H1 (cell line): ENCODE measurements at regions not wholly inside any gene's neighbourhood (a gene's known extent, or its start where the extent isn't known, plus 50 kb on each side); places are given as distances from the start of the nearest gene placed in this dataset.
A peak's percentile ranks its signal among the peaks of the same experiment; 100 is the strongest.

Experiments
- CTCF ChIA-PET: fragments of 300-600 bp; sonication (Branson Sonifier 250); formaldehyde crosslinking; loops from one replicate; lab custom pipeline; 2021; ENCODE audit not compliant: partially characterized antibody; lab: Charles Lee
- POLR2A ChIA-PET: fragments of 300-600 bp; sonication (Branson Sonifier 250); formaldehyde crosslinking; loops from one replicate; lab custom pipeline; 2021; ENCODE audit warnings: inconsistent platforms; ENCODE audit not compliant: partially characterized antibody; lab: Charles Lee
- DNase-seq, 2 experiments: peaks; one replicate each; pipeline versions ENCODE4 v3.0.0 to v3.0.0-alpha.2; 2010 to 2022; ENCODE audit warnings: low spot score in 2 of 2, low read depth in 1 of 2, mixed read lengths in 1 of 2
- FAIRE-seq: peaks from 2 replicates; lab custom pipeline; 2011; peaks lifted over from hg19 to GRCh38; lab: Jason Lieb, UNC
- H2AFZ ChIP-seq: 2 replicates; pipeline ENCODE4 v1.8.1; 2012; ENCODE audit warnings: low read length, inconsistent platforms
- H2AK5ac ChIP-seq: 2 replicates; pipeline ENCODE4 v1.6.1; 2013; ENCODE audit warnings: low read depth, low read length
- H2BK120ac ChIP-seq: replicated peaks from 2 replicates; pipeline ENCODE3; 2013; ENCODE audit warnings: low read depth, low read length, inconsistent platforms
- H2BK12ac ChIP-seq: 2 replicates; pipeline ENCODE4 v1.6.1; 2013; ENCODE audit warnings: low read depth, low read length
- H2BK15ac ChIP-seq: 2 replicates; pipeline ENCODE4 v1.6.1; 2013; ENCODE audit warnings: low read length
- H2BK20ac ChIP-seq: 2 replicates; pipeline ENCODE4 v1.6.1; 2013; ENCODE audit warnings: low read length
- H2BK5ac ChIP-seq: 2 replicates; pipeline ENCODE4 v1.6.1; 2013; ENCODE audit warnings: low read depth, low read length
- H3K14ac ChIP-seq: 2 replicates; pipeline ENCODE4 v1.6.1; 2013; ENCODE audit warnings: inconsistent platforms; ENCODE audit not compliant: insufficient read length
- H3K18ac ChIP-seq: 2 replicates; pipeline ENCODE4 v1.6.1; 2013; ENCODE audit warnings: low read length; ENCODE audit errors: extremely low read depth
- H3K23ac ChIP-seq: 2 replicates; pipeline ENCODE4 v1.6.1; 2013; ENCODE audit warnings: inconsistent platforms; ENCODE audit not compliant: insufficient read length
- H3K23me2 ChIP-seq: 2 replicates; pipeline ENCODE4 v1.6.1; 2013; ENCODE audit warnings: low read depth, low read length
- H3K27ac ChIP-seq: 2 replicates; pipeline ENCODE4 v1.6.1; 2011; ENCODE audit warnings: low read depth, low read length, inconsistent platforms
- H3K27me3 ChIP-seq, 4 experiments: replicated peaks in 1 of 4; 1 replicate in 1 of 4; 2 replicates in 3 of 4; pipeline versions ENCODE4 v1.6.1 to v1.8.1; 2011 to 2013; ENCODE audit warnings: low read length in 3 of 4, mild to moderate bottlenecking in 3 of 4, inconsistent platforms in 2 of 4, mixed read lengths in 2 of 4, moderate library complexity in 1 of 4; ENCODE audit not compliant: control insufficient read depth in 3 of 4, insufficient read depth in 3 of 4; ENCODE audit errors: extremely low read depth in 1 of 4
- H3K36me3 ChIP-seq, 4 experiments: 2 replicates each; pipeline versions ENCODE4 v1.6.1 to v1.8.1; 2011 to 2013; ENCODE audit warnings: mild to moderate bottlenecking in 4 of 4, low read length in 3 of 4, moderate library complexity in 2 of 4, control low read depth in 1 of 4, inconsistent platforms in 1 of 4; ENCODE audit not compliant: insufficient read depth in 4 of 4, control insufficient read depth in 2 of 4
- H3K4ac ChIP-seq: replicated peaks from 2 replicates; pipeline ENCODE3; 2013; ENCODE audit warnings: low read length, low read depth, mixed read lengths, inconsistent platforms; ENCODE audit not compliant: insufficient read length
- H3K4me1 ChIP-seq, 4 experiments: replicated peaks in 1 of 4; 1 replicate in 1 of 4; 2 replicates in 3 of 4; pipeline versions ENCODE4 v1.6.1 to v1.8.1; 2011 to 2013; ENCODE audit warnings: low read length in 3 of 4, inconsistent platforms in 2 of 4, mixed read lengths in 1 of 4; ENCODE audit not compliant: insufficient read depth in 4 of 4, control insufficient read depth in 3 of 4
- H3K4me2 ChIP-seq, 2 experiments: 2 replicates each; pipeline versions ENCODE4 v1.6.1 to v1.8.1; 2011 to 2013; ENCODE audit warnings: low read depth in 2 of 2, low read length in 2 of 2, control low read depth in 1 of 2, inconsistent platforms in 1 of 2, mild to moderate bottlenecking in 1 of 2; ENCODE audit not compliant: insufficient read depth in 1 of 2
- H3K4me3 ChIP-seq, 4 experiments: fragments of 200-600, 300-600 bp in 1 of 4; sonication (generic), shearing (Covaris generic), sonication (Bioruptor Twin) in 1 of 4; 2 replicates each; pipeline versions ENCODE4 v1.5.1 to v1.8.1; 2011 to 2016; ENCODE audit warnings: low read length in 4 of 4, low read depth in 3 of 4, control low read depth in 2 of 4, inconsistent platforms in 2 of 4, mild to moderate bottlenecking in 2 of 4, mixed read lengths in 1 of 4, moderate library complexity in 1 of 4; ENCODE audit not compliant: insufficient read depth in 2 of 4; ENCODE audit errors: extremely low read depth in 1 of 4
- H3K56ac ChIP-seq: replicated peaks from 2 replicates; pipeline ENCODE3; 2013; ENCODE audit warnings: low read depth, mild to moderate bottlenecking, mixed read lengths, low read length, inconsistent platforms; ENCODE audit not compliant: insufficient read length
- H3K79me1 ChIP-seq: 2 replicates; pipeline ENCODE4 v1.6.1; 2013; ENCODE audit warnings: low read depth, low read length, control low read depth
- H3K79me2 ChIP-seq, 2 experiments: 2 replicates each; pipeline versions ENCODE4 v1.6.1 to v1.8.1; 2012 to 2013; ENCODE audit warnings: low read length in 2 of 2, mild to moderate bottlenecking in 2 of 2, inconsistent platforms in 1 of 2; ENCODE audit not compliant: insufficient read depth in 2 of 2, control insufficient read depth in 1 of 2
- H3K9ac ChIP-seq, 4 experiments: replicated peaks in 1 of 4; 1 replicate in 1 of 4; 2 replicates in 3 of 4; pipeline versions ENCODE4 v1.6.1 to v1.8.1; 2011 to 2013; ENCODE audit warnings: low read depth in 3 of 4, low read length in 3 of 4, control low read depth in 2 of 4, mild to moderate bottlenecking in 2 of 4, moderate library complexity in 2 of 4, inconsistent platforms in 1 of 4; ENCODE audit errors: extremely low read depth in 1 of 4
- H3K9me3 ChIP-seq, 2 experiments: 2 replicates each; pipeline versions ENCODE4 v1.6.1 to v1.8.1; 2012 to 2013; ENCODE audit warnings: mild to moderate bottlenecking in 2 of 2, moderate library complexity in 2 of 2, control low read depth in 1 of 2, inconsistent platforms in 1 of 2, low read depth in 1 of 2, low read length in 1 of 2, mixed read lengths in 1 of 2; ENCODE audit not compliant: insufficient read depth in 2 of 2
- H4K20me1 ChIP-seq, 2 experiments: replicated peaks in 1 of 2; 2 replicates each; pipeline versions ENCODE3 to v1.8.1; 2011 to 2013; ENCODE audit warnings: inconsistent platforms in 2 of 2, low read length in 2 of 2, mild to moderate bottlenecking in 1 of 2; ENCODE audit not compliant: insufficient read depth in 2 of 2, control insufficient read depth in 1 of 2
- H4K5ac ChIP-seq: 2 replicates; pipeline ENCODE4 v1.6.1; 2013; ENCODE audit warnings: low read length, low read depth, mixed read lengths, inconsistent platforms; ENCODE audit not compliant: insufficient read length
- H4K8ac ChIP-seq: 2 replicates; pipeline ENCODE4 v1.8.0; 2013; ENCODE audit warnings: mild to moderate bottlenecking, moderate library complexity, low read length, inconsistent platforms; ENCODE audit not compliant: insufficient read depth; ENCODE audit errors: extremely low read depth
- H4K91ac ChIP-seq: replicated peaks from 2 replicates; pipeline ENCODE3; 2013; ENCODE audit warnings: low read length, mixed read lengths, inconsistent platforms; ENCODE audit not compliant: insufficient read length
- BCL11A ChIP-seq, 2 experiments: IDR thresholded peaks; one replicate each; pipeline ENCODE4 v1.6.1; 2011; ENCODE audit warnings: low read depth in 2 of 2, low read length in 2 of 2, mild to moderate bottlenecking in 2 of 2
- CEBPB ChIP-seq: IDR thresholded peaks from 2 replicates; pipeline ENCODE4 v1.6.1; 2012; ENCODE audit warnings: low read depth, low read length
- CREB1 ChIP-seq: IDR thresholded peaks from 2 replicates; pipeline ENCODE4 v1.6.1; 2012; ENCODE audit warnings: inconsistent platforms
- EP300 ChIP-seq, 2 experiments: IDR thresholded peaks; 1 replicate in 1 of 2; 2 replicates in 1 of 2; pipeline ENCODE4 v1.6.1; 2011 to 2012; ENCODE audit warnings: low read depth in 2 of 2, low read length in 2 of 2, mild to moderate bottlenecking in 2 of 2, borderline replicate concordance in 1 of 2, inconsistent platforms in 1 of 2, moderate library complexity in 1 of 2
- GABPA ChIP-seq: IDR thresholded peaks from 2 replicates; pipeline ENCODE4 v1.6.1; 2011; ENCODE audit warnings: mild to moderate bottlenecking, low read length, moderate library complexity, borderline replicate concordance; ENCODE audit not compliant: insufficient read depth
- GTF2F1 ChIP-seq: IDR thresholded peaks from 2 replicates; pipeline ENCODE4 v1.6.1; 2012; ENCODE audit warnings: low read depth, low read length, improper control_type of control experiment, borderline replicate concordance
- HDAC6 ChIP-seq: IDR thresholded peaks from one replicate; pipeline ENCODE4 v1.7.1; 2012; ENCODE audit warnings: low read depth, mild to moderate bottlenecking, inconsistent platforms, low read length, moderate library complexity
- PHF8 ChIP-seq: fragments of 200-600 bp; sonication (generic); conservative IDR thresholded peaks from 2 replicates; pipeline ENCODE4 v1.7.1; 2012; ENCODE audit warnings: low read depth, mild to moderate bottlenecking, inconsistent platforms, low read length, moderate library complexity
- POLR2AphosphoS5 ChIP-seq: IDR thresholded peaks from 2 replicates; pipeline ENCODE4 v1.6.1; 2011; ENCODE audit warnings: low read depth, low read length
- RAD21 ChIP-seq, 2 experiments: IDR thresholded peaks in 1 of 2; conservative IDR thresholded peaks in 1 of 2; 2 replicates each; pipeline ENCODE4 v1.6.1; 2011; ENCODE audit warnings: low read depth in 2 of 2, low read length in 2 of 2, improper control_type of control experiment in 1 of 2, inconsistent platforms in 1 of 2, mild to moderate bottlenecking in 1 of 2, moderate library complexity in 1 of 2
- SP4 ChIP-seq: IDR thresholded peaks from 2 replicates; pipeline ENCODE4 v1.6.1; 2012; ENCODE audit warnings: low read length, inconsistent platforms
- TCF12 ChIP-seq: IDR thresholded peaks from 2 replicates; pipeline ENCODE4 v1.6.1; 2011; ENCODE audit warnings: low read depth, mild to moderate bottlenecking, low read length
- USF2 ChIP-seq: IDR thresholded peaks from 2 replicates; pipeline ENCODE4 v1.6.1; 2011; ENCODE audit warnings: low read length, improper control_type of control experiment
- WGBS, 2 experiments: shearing (Covaris generic) in 1 of 2; methylation state at CpG; one replicate each; pipeline versions ENCODE4 v1.1.6 to v1.1.7; 2013 to 2015; ENCODE audit warnings: low lambda C conversion rate in 2 of 2, mixed read lengths in 2 of 2, inconsistent platforms in 1 of 2, low coverage in 1 of 2, missing lambda C conversion rate in 1 of 2; ENCODE audit not compliant: insufficient replicate concordance in 2 of 2, insufficient coverage in 1 of 2, insufficient read length in 1 of 2; ENCODE audit errors: extremely low coverage in 1 of 2, missing lambda C conversion rate in 1 of 2; 5-methylcytosine and 5-hydroxymethylcytosine counted together

DNA sequence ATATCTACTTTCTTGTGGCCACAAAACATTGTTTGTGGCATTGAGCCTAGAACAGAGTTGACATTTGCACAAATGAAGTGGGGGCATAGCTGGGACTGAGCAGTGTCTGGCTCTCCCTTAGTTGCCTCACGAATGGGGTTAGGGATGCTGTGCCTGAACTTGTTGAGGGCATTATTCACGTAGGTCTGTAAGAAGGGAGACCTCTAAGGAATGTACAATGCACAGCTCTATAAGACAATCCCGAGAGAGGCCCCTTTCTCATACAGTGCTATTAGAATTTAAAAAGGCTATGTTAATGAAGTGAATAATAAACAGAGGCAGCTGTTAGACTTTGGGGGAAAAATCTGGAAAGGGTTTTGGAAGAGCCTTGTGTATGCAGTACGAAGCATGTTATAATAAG, 118.4 kb upstream of the DEPDC1 start:
- Histone ChIP-seq H3K4ac (no peak overlapping the region), H3K23ac (no peak overlapping the region), H3K27me3 (peaks cover 0 to 5% (median 0%) of the 10 kb centered on the region in 4 experiments; a peak in 1 of 7 replicates), H3K4me3 (no peak overlapping the region), H2BK5ac (no peak overlapping the region), H3K9me3 (peaks cover 10 to 12% of the 10 kb centered on the region in 2 experiments), H3K9ac (no peak overlapping the region), H3K56ac (no peak overlapping the region), H4K8ac (no peak overlapping the region), H2BK120ac (no peak overlapping the region), H2BK15ac (no peak overlapping the region), H3K14ac (no peak overlapping the region), H3K23me2 (no peaks in the 10 kb centered on the region), H4K20me1 (peaks cover 0 to 1% of the 10 kb centered on the region in 2 experiments), H4K5ac (no peak overlapping the region), H3K4me2 (no peak overlapping the region), H2AFZ (no peak overlapping the region), H2AK5ac (no peak overlapping the region), H3K18ac (no peak overlapping the region), H3K4me1 (no peaks in the 10 kb centered on the region), H3K27ac (no peak overlapping the region), H3K36me3 (no peaks in the 10 kb centered on the region), H4K91ac (no peak overlapping the region), H3K79me1 (no peaks in the 10 kb centered on the region), H2BK20ac (no peak overlapping the region), H2BK12ac (no peak overlapping the region), H3K79me2 (no peaks in the 10 kb centered on the region)
- FAIRE-seq: no peak
- POLR2A ChIA-PET: no interaction called here
- CTCF ChIA-PET: interaction anchor here (1.8 kb wide), 1 partner anchor 15 kb away, joined by 4 read pairs; no protein-coding TSS in a partner anchor
- no peak for DNase-seq
- 73% methylated on average over 4 of the region's 4 CpGs; no CpG with 5 or more reads in 1 of the 2 experiments for WGBS, 2 experiments
- TF ChIP-seq GABPA: no peak
- TF ChIP-seq CEBPB: no peak
- no peak for TF ChIP-seq CREB1
- TF ChIP-seq USF2: no peak
- 0 out of 2 replicates have a peak, but pooled peaks have one; percentile 40 for TF ChIP-seq TCF12
- TF ChIP-seq EP300 (IDR thresholded peaks at IDR 0.05; ENCODE audit: borderline replicate concordance in 1 of 2, low read depth in 2 of 2, low read length in 2 of 2): no peak
- peak; percentile 94 for TF ChIP-seq POLR2AphosphoS5
- no peak for TF ChIP-seq GTF2F1
- TF ChIP-seq SP4: no peak
- TF ChIP-seq PHF8: no peak
- TF ChIP-seq BCL11A (IDR thresholded peaks at IDR 0.05; ENCODE audit: low read depth in 2 of 2, low read length in 2 of 2): no peak
- no peak for TF ChIP-seq RAD21 (IDR thresholded peaks at IDR 0.05 in 1 of 2, conservative IDR thresholded peaks at IDR 0.05 in 1 of 2; ENCODE audit: low read depth in 2 of 2, low read length in 2 of 2)
- no peak for TF ChIP-seq HDAC6
